Tongue (tissue), 1 donor: ENCODE measurements at regions not wholly inside any gene's neighbourhood (a gene's known extent, or its start where the extent isn't known, plus 50 kb on each side); places are given as distances from the start of the nearest gene placed in this dataset.
"Not testable (repeated sequence)": the region's sequence is repeated elsewhere in the genome, so short reads cannot be mapped to it uniquely, and the experiment has no call there.

Experiments used
- DNase-seq: peaks from one replicate; pipeline ENCODE4 v3.0.0-alpha.2; 2015

DNA sequence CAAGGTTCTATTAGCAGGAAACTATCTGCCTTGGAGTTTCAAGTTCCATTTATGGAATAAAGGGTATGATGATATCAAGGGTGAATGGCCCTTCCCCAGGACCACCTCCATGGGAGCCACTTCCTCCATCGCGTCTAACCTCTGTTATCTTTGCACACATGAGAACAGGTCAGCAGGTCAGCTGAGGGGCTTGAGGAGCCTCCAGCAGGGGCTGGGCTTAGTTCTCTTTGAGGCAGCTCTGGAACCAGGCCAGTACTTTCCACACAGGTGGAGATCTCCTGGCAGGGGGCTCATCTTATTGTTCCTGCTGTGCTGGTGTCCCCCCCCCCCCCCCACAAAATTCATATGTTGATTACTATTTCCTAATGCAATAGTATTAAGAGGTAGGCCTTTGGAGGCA is 472.2 kb upstream of the ZMIZ1 start:
- DNase-seq = no peak

DNA sequence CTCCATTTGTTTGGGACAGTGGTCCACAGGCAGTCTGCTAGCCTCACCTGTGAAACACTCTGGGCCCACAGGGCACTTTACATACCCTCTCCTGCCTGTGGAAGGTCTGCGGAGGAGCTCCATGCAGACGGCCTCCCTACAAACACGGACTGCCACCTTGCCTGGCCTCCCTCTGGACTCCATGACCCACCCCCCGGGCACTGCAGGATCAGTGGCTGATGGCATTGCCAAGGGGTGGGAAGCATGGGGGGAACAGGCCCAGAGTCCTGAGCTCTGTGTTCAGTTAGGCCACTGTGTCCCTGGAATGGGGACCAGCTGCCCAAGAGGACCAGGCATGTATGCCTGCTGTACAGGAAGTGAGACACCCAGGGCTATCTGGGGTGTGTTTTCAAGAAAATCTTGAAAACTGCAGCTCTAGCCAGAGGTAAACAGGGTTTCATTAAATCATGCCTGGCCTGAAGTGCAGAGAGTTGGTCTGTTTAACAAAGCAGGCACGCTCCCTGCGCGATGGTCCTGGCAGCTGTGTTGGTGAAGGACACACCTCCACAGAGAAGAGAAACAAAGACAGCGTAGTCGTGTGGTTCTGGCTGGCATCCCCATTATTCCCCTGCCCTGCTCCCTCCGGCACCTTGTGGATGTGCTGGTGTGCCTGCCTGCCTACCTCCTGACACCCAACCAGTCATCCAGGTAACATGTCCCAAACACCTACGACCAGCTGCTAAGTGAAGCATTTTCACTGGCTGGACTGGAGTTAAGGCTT is 470.8 kb upstream of the ZMIZ1 start:
- DNase-seq = no peak

DNA sequence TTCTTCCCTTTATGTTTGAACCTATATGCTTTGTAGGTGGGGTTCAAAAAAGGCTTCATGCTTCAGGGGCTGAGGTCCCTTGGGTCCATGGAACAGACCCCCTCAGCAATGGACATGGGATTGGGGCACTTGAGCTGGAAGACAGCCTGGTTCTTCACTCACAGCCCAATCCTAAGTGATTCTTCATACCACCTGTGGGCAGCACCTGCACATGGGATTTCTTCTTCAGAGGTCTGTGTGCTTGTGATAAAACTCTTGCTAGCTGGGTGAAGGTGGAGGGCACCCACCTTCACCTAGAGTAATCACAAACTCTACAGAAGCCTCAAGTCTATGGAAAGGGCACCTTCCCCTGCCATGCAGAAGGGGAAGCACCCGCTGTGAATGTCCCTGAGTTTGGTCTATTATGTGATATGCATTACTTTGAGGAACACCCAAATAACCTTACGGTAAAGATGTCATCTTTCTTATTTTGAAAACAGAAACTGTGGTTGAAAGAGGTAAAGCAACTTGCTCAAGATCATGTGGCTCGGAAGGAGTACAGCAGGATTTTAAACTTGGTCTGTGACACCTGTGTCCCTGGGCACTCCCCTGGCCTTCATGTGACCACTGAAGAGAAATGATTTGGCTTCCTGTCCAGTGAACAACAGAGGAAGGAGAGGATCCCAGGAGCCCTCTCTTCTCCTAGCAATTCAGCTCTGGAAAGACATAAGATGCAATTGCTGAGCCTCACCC is 469.5 kb upstream of the ZMIZ1 start:
- no peak for DNase-seq

DNA sequence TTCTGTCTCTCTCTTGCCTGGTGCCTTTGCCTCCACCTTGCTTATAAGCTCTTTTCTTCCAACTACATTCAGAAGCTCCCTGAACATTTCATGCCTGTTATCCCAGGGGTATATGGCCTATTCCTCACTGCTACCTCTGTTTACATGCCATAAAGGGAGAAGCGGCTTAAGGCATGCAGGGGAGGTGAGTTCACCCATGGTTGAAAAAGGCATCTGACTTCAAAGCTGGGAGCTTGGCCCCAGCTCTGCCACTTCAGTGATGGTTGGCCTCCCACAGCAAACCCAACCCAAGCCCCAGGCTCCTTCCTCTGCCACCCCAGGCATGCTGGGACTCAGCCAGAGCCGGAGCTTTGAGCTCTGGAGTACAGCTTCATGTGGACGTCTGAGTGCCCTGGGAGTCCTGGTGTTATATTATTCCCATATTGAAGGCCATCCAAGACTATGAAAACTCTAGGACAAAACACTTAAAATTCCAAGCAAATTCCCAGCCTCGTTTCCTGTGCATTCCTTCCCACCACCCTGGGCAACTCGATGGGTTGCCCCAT is 468.6 kb upstream of the ZMIZ1 start:
- no peak for DNase-seq

DNA sequence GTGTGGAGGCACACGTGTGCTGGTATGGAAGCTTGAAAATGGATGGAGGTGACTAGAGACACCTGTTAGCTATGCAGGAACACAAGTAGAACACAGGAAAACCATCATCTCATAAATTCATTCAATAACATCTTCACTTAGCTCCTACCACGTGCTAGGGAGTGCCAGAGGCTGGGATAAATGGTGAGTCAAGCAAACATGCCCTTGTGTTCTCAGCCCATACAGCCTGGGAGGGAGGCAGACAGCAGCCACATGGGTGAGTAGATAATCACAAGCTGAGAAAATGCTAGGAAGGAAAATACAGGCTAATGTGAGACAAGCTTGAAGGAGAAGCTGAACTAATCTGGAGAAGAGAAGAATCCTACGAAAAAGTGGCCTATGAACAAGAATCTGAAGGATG is 468.0 kb upstream of the ZMIZ1 start:
- DNase-seq = no peak

DNA sequence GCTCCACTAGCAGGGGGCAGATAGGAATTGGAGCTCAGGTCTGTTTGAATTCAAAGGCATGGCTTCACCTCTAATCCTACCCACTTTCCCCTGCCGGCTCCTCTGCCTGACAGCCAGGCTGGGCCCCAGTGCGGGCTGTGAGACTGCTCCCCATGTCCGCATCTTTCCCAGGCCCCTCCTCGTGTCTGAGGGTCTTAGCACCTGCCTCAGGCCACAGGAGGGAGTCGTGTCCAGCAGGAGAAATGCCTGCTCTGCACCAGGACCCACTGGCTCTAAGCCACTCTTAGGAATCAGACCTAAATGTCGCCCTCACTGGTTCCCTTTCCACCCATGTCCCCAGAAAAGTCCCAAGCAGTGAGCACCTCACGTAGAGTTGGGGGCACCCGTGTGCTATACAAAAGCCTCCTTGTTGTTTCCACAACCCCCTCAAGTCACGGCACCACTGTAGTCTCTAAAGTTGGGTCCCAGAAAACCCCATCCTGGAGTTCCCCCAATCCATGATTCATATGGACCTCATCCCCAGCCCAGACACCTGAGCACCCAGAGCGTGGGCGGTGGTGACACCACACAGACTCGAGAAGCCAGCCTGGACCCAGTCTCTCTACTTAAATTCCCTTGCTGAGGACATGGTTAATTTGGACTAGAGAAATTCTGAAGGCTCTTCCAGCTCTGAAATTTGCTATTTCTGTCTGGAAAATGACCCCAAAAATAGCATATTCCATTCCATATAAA is 466.4 kb upstream of the ZMIZ1 start:
- no peak for DNase-seq

DNA sequence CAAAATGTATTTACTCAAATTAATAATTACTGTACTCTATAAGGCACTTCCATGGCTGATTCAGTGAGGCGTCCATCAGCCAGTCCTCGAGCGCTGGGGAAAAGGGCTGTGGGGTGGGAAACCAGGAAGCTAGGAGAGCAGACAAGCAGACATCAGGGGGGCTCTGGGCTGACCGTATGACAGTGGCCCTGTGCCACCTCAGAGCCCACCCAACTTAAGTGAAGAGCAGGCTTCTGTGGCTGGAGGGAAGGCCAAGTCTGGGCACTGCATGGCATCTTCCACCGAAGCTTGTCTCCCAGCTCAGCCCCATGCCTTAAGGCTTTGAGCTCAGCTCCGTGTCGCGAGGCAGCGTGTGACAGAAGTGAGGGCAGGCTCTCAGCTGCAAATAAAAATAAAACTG is 464.5 kb upstream of the ZMIZ1 start:
- no peak for DNase-seq

DNA sequence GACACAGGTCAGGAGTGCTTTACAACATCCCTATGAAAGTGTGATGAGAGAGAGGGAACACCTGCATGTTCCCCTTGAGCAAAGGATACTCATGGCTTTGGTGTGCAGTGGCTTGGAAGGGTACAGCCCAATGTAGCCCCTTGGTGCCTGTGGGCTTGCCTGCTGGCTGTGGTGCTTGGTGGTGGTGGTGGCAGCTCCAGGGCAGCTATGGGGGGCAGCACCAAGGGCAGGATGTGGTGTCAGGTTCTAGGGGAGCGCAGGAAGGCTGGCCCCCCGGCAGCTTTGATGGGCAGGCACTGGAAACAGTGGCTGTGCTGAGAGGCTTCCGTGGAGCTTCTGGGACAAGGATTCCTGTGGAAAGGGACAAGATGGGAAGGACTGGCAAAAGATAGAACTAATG is 464.0 kb upstream of the ZMIZ1 start:
- no peak for DNase-seq

DNA sequence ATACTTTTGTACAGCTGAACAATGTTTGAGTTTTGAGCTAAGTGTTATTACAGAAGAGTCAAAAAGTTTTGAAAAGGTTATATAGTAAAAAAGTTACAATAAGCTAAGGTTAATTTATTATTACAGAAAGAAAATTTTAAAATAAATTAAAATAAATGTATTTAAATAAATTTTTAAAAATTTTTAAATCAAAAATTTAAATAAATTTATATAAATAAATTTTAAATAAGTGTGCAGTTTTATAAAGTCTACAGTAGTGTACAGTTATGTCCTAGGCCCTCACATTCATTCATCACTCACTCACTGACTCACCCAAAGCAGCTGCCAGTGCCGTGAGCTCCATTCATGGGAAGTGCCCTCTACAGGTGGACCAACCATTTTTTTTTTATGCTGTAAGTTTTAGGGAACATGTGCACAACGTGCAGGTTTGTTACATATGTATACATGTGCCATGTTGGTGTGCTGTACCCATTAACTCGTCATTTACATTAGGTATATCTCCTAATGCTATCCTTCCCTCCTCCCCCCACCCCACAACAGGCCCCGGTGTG is 462.9 kb upstream of the ZMIZ1 start:
- no peak for DNase-seq

DNA sequence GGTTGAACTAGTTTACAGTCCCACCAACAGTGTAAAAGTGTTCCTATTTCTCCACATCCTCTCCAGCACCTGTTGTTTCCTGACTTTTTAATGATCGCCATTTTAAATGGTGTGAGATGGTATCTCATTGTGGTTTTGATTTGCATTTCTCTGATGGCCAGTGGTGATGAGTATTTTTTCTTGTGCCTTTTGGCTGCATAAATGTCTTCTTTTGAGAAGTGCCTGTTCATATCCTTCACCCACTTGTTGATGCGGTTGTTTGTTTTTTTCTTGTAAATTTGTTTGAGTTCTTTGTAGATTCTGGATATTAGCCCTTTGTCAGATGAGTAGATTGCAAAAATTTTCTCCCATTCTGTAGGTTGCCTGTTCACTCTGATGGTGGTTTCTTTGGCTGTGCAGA is 462.0 kb upstream of the ZMIZ1 start:
- DNase-seq = not testable (repeated sequence)

DNA sequence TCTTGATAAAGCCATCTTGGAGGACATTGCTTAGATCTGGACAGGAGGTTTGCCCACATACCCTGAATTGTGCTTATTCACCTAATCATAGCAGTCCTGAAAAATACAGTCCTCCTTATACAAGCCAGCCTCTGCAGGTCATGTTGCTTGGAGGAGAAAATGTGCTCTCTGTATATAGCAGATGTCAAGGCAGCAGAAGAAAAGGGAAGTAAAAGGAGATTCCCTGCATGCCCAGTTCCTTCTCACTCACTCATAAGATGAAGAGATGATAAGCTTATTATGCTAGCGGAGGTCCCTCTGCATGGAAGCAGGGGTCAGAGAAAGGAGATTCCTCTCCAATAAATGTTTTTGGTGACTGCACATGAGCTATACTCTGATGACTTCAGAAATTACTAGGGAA is 458.8 kb upstream of the ZMIZ1 start:
- no peak for DNase-seq

DNA sequence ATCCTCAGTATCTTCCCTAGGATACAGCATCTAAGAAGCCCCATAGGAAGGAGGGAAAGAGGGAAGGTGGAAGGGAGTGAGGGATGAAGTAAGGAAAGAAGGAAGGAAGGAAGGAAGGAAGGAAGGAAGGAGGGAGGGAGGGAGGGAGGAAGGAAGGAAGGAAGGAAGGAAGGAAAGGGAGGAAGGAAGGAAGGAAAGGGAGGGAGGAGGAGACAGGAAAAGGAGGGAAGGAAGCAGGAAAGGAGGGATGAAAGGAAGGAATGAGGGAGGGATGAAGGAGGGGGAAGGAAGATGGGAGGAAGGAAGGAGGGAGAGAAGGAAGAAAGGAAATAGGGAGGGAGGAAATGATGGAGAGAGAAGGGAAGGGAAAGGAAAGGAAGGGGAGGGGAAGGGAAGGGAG is 455.6 kb upstream of the ZMIZ1 start:
- DNase-seq = no peak

DNA sequence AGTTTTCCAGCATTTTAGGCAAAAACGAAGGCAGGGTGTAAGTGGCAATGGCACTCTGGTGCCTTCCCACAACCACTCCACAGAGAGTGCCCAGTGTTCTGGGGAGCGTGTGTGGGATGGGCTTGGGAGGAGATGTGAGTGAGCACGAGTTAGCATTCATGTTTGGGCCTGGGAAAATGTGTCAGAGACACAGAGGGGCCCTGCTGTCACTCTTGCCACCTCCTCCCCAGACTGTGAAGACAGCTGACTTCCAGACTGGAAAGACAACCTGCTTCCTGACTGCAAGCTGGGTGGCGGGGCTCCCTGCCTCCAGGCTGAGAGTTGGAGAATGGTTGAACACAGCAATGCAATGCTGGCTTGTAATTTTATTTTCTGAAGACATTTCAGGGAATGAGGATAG is 454.5 kb upstream of the ZMIZ1 start:
- DNase-seq = no peak

DNA sequence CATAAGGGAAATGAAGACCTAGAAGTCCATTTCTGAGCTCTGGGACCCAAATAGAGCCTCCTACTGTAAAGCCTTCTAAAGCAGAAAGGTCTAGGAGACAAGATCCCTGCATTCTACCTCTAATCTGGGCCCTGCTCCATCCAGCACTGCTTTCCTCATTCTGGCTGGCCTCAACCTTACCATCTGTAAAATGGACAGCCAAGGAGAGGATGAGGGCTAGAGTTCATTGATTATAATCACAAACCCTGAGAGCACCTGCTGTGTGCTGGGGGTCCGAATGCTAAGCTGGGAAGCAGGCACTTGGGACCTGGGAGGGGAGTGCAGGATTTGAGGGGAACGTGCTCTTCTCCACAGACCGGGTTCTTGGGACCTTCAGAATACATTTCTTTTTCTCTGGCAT is 454.0 kb upstream of the ZMIZ1 start:
- no peak for DNase-seq

DNA sequence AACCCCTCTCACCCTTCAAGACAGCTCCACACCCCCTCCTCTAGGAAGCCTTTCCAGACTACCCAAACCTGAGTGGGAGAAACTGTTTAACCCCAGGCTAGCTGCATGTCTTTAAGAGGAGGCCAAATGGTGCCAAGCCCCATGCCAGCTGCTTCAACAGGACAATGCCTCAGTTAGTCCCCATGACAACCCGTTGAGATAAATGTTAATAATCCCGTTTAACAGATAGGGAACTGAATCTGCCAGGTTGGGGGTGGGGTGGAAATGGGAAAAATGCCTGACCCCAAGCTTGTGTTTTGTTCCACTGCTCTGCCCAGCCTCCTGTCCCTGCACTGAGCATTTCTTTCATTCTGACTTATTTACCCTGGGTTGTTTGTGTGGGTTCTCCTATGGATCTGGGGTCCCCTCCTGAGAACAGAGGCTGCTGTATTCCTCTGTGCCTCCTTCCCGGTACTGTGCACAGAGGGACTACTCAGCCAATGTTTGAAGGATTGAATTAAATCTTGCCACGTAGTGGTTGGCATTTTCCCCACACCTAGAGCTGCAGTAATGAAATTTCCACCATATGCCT is 452.6 kb upstream of the ZMIZ1 start:
- peak; percentile 29 for DNase-seq

DNA sequence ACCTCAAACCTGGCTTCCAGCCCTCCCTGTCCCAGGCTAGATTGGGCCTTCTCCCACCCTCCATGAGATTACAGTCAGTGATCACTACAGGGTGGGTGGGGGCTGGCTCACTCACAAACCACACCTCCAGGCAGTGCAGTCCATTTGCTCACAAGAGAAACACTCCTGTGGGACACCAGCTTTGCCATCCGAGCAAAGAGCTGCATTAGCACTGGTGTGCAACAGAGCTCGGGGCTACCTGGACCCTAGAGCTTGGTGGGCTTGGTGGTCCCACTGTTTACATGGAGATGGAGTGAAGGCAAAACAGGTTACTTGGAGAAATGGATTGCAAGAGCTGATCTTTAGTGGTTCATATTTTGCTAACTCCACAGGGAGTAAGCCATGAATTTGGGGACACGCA is 451.7 kb upstream of the ZMIZ1 start:
- no peak for DNase-seq

DNA sequence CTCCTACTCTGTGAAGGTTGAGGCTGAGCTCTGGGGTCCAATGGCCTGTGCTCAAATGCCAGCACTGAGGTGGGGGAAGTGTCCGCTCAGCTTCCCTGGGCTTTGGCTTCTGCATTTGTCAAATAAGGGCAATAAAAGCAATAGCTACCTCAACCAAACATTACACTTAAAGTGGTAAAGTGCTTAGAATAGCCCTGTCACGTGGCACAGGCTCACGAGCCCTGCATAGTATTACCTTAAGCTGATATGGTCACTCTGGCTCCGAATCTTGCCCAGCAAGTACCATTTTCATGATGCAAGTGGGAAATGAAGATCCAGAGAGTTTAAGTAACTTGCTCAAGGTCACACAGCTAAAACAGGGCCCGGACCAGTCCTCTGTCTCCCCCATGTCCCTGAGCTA is 451.1 kb upstream of the ZMIZ1 start:
- no peak for DNase-seq

DNA sequence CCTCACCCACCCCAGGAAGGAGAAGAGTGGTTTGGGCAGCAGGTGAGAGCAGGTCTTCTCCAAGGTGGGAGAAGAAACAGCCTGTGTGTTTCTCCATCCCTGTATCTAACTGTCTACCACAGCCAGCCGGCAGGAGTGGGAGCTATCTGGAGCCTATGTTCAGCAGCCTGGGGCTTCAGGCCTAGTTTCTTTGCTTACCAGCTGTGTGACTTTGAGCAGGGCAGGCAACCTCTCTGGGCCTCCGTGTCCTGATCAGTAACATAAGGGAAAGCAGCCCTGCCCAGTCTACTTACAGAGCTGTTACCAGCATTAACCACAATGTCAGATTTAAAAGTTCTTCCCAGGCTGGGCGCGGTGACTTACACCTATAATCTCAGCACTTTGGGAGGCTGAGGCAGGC is 450.7 kb upstream of the ZMIZ1 start:
- DNase-seq = no peak

DNA sequence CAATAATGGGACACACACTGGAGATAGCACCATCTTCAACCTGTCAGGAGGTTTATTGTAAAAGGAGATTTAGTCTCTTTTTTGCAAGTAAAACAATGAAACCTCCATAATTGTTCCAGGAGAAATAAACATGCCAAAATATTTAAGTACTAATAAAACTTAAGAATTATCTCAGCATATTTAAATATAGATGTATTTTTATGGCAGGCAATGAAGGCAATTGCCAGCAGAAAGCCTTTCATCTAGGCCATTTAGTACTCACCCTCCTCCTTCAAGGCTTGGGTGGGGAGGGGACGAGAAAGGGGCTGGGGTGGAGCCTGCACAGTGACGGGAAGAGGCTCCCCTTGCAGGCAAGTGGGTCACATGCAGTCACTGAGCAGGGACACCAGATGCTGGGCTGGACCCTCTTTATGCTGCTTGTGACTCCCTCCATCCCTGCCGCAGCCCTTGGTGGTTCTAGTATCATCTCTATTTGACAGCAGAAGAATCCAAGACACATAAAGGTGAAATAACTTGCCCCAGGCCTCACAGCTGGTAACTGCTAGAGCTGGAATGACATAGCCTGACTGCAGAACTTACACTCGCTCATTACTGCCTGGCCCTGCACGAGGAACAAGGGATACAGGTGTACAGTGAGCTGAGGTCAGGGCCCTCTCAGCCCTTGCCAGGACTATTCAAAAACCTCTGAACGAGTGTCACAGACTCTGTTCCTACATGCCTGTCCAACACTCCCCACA is 449.5 kb upstream of the ZMIZ1 start:
- peak; percentile 22 for DNase-seq

DNA sequence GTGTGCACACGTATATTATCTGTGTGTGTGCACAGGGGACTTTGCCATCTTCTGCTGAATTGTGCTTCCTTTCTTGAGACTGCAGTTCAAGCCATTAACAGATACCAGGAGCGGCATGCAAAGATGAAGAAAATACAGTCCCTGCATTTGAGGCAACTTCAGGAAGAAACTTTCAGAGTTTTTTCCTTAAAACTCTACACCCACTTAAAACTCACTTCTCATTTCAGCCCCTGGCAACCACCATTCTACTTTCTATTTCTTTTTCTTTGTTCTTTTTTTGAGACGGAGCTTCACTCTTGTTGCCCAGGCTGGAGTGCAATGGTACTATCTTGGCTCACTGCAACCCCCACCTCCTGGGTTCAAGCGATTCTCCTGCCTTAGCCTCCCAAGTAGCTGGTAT is 448.9 kb upstream of the ZMIZ1 start:
- DNase-seq = no peak

DNA sequence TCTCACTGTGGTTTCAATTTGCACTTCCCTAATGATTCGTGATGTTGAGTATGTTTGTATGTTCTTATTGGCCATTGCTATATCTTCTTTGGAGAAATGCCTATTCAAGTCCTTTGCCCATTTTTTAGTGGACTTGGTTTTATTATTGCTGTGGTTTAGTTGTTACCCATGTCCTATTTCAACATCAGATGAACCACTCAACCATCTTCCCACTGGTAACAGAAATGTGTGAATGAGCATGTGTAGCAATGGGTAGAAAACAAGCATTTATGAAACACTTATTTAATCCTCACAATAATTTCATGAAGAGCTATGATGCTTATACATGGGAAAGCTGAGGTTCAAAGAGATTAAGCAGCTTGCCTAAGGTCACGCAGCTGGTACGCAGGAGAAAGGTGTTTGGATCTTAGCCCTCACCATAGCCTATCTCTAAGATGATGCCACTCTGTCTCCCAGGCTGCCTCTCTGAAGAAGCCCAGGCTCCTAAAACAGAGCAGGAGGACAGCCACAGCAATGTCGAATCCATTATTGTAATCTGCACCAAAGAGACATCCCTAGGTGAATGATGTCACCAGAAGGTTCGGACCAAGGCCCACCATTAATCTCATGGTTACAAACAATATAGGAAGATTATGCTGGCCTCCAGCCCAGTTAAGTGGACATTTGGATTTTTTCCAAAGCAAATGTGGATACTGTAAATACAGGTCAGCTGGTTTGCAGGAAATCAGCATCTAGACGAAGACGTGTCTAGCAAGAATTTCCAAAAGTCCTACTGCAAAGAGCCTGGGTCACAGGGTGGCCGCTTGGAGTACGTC is 447.6 kb upstream of the ZMIZ1 start:
- DNase-seq = peak; percentile 32
